GM18505 (cell line): ENCODE measurements at regions not wholly inside any gene's neighbourhood (a gene's known extent, or its start where the extent isn't known, plus 50 kb on each side); places are given as distances from the start of the nearest gene placed in this dataset.

Experiments
- ATAC-seq: cut with Tn5 transposase; IDR thresholded peaks from one replicate; pipeline ENCODE4 v1.9.1; 2021; ENCODE audit not compliant: unreplicated experiment
- POLR2A ChIP-seq: IDR thresholded peaks from 4 replicates; pipeline ENCODE4 v1.6.1; 2011; ENCODE audit warnings: borderline replicate concordance; ENCODE audit not compliant: insufficient read depth, insufficient read length; ENCODE audit errors: extremely low read depth

DNA sequence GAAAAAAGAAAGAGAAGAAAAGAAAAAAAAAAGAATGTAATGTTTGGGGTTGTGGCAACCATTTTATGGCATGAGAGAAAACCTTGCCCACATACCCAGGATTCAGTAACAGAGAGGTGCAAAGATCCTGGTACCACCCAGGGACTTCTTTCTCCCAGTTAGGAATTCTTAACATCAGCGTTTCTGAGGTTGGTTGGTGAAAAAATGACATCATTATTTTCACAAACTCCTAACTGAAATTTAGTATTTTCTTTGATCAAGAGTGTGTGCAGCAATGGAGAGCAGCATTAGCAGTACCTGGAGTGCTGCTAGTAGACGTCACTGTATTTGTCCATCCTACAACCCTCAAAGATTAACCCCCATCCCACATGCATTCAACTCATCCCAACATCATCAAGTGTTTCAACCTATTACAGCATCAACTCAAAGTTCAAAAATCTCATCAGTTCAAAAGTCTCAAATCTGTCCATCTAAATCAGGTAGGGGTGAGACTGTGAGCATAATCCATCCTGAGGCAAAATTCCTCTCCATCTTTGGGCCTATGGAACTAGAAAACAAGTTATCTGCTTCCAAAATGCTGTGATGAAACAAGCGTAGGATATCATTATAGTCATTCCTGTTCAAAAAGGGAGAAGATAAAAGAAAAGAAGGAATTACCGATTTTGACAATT, 60.1 kb upstream of the MSX2 start:
- ATAC-seq = no peak
- TF ChIP-seq POLR2A = no peak

DNA sequence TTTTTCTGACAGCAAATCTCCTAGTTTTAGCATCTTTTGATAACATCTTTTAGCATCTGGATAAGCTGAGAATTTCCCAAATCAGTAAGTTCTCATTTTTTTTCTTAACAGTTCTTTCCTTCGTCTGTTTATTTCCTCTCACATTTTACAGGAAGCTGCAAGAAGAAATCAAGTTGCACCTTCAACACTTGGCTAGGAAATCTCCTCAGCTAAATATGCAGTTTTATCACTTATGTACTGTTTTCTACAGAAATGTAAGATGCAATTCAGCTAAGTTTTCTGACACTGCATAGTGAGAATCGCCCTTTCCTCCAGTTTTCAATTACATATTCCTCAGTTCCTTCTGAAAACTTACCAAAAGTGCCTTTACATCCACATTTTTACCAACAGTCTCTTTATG, 59.0 kb upstream of the MSX2 start:
- TF ChIP-seq POLR2A = no peak
- no peak for ATAC-seq

DNA sequence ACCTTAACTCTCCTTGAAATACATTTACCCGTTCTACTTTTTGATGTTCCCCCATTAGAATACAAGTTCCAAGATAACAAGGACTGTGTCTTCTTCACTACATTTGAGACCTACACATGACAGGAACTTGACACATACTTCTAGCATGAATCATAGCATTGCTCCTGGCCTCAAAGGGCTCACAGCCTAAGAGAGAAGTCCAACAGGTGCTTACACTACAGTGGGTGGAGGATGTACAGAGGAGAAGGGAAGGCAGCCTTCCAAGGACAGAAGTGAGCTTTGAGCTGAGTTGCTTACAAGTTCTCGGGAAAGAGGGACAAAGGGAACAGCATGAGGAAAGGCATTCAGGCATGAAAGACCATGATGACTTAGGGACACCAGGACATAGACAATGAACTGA, 56.9 kb upstream of the MSX2 start:
- TF ChIP-seq POLR2A = no peak
- ATAC-seq = no peak

- ATAC-seq = no peak
- TF ChIP-seq POLR2A = no peak
These were observed 56.0 kb upstream of the MSX2 start for GRCh38 chr5:174668349-174668748.
